ENCODE measurements at regions not wholly inside any gene's neighbourhood (a gene's known extent, or its start where the extent isn't known, plus 50 kb on each side); places are given as distances from the start of the nearest gene placed in this dataset.
"Not testable (repeated sequence)": the region's sequence is repeated elsewhere in the genome, so short reads cannot be mapped to it uniquely, and the experiment has no call there.

- DNase-seq (ENCODE audit: low read depth), result no peak
Observed at GRCh38 chr4:67038228-67038566, 507.1 kb downstream of the CENPC start.

GRCh38 chr4:67037504-67038227 lies 507.6 kb downstream of the CENPC start:
- no peak for DNase-seq (ENCODE audit: low read depth)

GRCh38 chr4:67036791-67037190 lies 508.5 kb downstream of the CENPC start:
- DNase-seq (ENCODE audit: low read depth), result no peak

GRCh38 chr4:67035986-67036385 lies 509.3 kb downstream of the CENPC start:
- DNase-seq (ENCODE audit: low read depth), result no peak

- DNase-seq (ENCODE audit: low read depth), result no peak
Observed at GRCh38 chr4:67035501-67035900, 509.8 kb downstream of the CENPC start.

GRCh38 chr4:67030636-67031035 lies 514.7 kb downstream of the CENPC start:
- no peak for DNase-seq (ENCODE audit: low read depth)

GRCh38 chr4:67020438-67020797 lies 524.9 kb downstream of the CENPC start:
- DNase-seq (ENCODE audit: low read depth), result no peak

- DNase-seq (ENCODE audit: low read depth), result no peak
Observed at GRCh38 chr4:67019686-67020437, 525.4 kb downstream of the CENPC start.

GRCh38 chr4:67014592-67014991 lies 530.7 kb downstream of the CENPC start:
- DNase-seq (ENCODE audit: low read depth), result no peak

GRCh38 chr4:67006791-67007190 lies 538.5 kb downstream of the CENPC start:
- DNase-seq (ENCODE audit: low read depth), result no peak

GRCh38 chr4:66991521-66991920 lies 553.8 kb downstream of the CENPC start:
- no peak for DNase-seq (ENCODE audit: low read depth)

- DNase-seq (ENCODE audit: low read depth), result no peak
Observed at GRCh38 chr4:66974665-66975064, 570.6 kb downstream of the CENPC start.

- DNase-seq (ENCODE audit: low read depth), result no peak
Observed at GRCh38 chr4:66972087-66972486, 573.2 kb downstream of the CENPC start.

GRCh38 chr4:66964467-66964866 lies 580.8 kb downstream of the CENPC start:
- DNase-seq (ENCODE audit: low read depth), result no peak

GRCh38 chr4:66963084-66963483 lies 582.2 kb downstream of the CENPC start:
- no peak for DNase-seq (ENCODE audit: low read depth)

- no peak for DNase-seq (ENCODE audit: low read depth)
Observed at GRCh38 chr4:66959207-66959606, 586.1 kb downstream of the CENPC start.

- no peak for DNase-seq (ENCODE audit: low read depth)
Observed at GRCh38 chr4:66956852-66957251, 588.5 kb downstream of the CENPC start.

- no peak for DNase-seq (ENCODE audit: low read depth)
Observed at GRCh38 chr4:66956426-66956825, 588.9 kb downstream of the CENPC start.

- no peak for DNase-seq (ENCODE audit: low read depth)
Observed at GRCh38 chr4:66955784-66956183, 589.5 kb downstream of the CENPC start.

- DNase-seq (ENCODE audit: low read depth), result no peak
Observed at GRCh38 chr4:66949419-66949818, 595.9 kb downstream of the CENPC start.

GRCh38 chr4:66946761-66947160 lies 598.5 kb downstream of the CENPC start:
- DNase-seq (ENCODE audit: low read depth), result no peak

- DNase-seq (ENCODE audit: low read depth), result no peak
Observed at GRCh38 chr4:66943112-66943511, 602.2 kb downstream of the CENPC start.

GRCh38 chr4:66931981-66932380 lies 613.3 kb downstream of the CENPC start:
- not testable (repeated sequence) for DNase-seq (ENCODE audit: low read depth)

GRCh38 chr4:66930206-66930605 lies 615.1 kb downstream of the CENPC start:
- no peak for DNase-seq (ENCODE audit: low read depth)
